ENCODE measurements at regions not wholly inside any gene's neighbourhood (a gene's known extent, or its start where the extent isn't known, plus 50 kb on each side); places are given as distances from the start of the nearest gene placed in this dataset.
"Not testable (repeated sequence)": the region's sequence is repeated elsewhere in the genome, so short reads cannot be mapped to it uniquely, and the experiment has no call there.

DNA sequence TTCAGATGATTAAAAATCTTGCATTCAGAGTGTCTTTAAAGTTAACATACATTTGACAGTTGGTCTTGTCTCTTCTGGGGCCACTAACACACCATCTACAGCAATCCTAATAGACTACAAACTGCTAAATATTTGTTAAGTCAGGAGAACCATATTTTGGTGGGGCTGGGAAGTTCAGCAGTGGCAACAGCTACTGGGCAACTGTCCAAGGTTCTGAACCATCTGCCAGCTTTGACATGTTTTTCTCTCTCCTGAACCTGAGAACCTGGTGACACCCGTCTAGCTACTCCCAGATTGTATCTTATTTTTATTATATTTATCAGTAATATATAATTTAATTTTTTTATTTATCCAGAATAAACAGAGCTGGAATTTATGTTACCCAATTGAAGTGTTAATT, 199.0 kb upstream of the DPYD start:
- DNase-seq (ENCODE audit: low read depth in 2 of 2), result no peak

DNA sequence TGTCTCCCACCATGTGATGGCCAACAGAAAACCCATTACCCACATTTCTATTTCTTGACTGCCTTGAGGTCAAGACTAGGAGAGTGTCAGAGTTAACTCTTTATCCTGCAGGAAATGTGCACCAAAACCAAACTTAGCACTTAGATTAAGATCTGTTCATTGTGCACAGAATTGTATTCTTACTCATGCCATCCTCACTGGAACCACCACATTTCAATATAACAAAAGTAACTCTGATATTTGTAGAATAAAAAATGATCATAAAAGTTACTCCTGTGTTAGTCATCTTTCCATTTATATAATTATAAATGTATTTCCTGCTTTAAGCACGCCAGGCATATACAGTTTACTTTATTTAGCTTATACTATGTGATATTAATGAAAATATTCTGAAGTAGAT, 193.0 kb upstream of the DPYD start:
- DNase-seq (ENCODE audit: low read depth in 2 of 2), result no peak

DNA sequence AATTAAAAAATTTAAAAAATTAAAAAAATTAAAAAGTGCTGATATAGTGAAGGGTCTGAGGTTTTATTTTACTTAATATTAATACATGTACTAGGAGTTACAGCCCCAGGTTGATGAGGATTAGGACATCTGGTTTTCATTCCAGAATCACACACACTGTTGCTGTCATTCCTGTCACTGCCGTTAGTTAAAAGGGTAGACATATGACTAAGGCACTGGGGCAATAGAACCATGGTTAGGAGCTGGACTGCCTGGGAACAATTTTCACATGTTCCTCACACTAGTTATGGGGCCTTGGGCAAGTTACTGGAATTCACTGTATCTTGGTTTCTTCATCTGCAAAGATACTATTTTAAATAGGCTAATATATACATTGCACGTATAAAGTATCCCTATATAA, 191.8 kb upstream of the DPYD start:
- no peak for DNase-seq (ENCODE audit: low read depth in 2 of 2)

DNA sequence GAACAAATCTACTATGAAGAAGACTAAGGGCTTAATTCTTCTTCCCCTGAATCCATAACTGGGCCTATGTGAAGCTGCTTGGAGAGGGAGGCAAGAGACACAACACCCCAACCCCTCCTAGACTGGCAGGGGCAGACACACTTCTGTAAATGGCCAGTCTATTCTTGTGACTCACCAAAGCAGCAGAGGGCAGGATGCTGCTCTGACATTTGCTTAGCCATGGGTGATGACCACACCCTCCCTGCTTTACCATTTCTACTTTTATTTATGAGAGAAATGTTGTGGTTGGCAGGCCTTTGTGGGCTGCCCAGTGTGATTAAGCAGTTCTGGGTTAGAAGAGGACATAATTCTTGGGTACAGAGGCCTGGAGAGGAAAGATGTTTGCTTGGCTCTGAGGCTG, 189.8 kb upstream of the DPYD start:
- no peak for DNase-seq (ENCODE audit: low read depth in 2 of 2)

DNA sequence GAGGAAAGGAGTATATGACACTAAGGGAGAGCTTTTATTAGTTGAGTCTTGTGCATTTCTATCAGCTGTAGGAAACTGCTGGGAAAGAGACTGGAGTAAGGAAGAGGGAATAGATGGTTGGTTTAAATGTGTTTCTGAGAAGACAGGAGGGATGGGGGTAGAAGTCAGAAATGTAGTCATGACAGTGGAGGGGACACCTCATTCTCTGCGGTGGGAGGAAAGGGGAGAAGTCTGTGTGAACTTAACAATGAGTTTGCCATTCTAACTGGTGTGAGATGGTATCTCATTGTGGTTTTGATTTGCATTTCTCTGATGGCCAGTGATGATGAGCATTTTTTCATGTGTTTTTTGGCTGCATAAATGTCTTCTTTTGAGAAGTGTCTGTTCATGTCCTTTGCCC, 187.5 kb upstream of the DPYD start:
- not testable (repeated sequence) for DNase-seq (ENCODE audit: low read depth in 2 of 2)

DNA sequence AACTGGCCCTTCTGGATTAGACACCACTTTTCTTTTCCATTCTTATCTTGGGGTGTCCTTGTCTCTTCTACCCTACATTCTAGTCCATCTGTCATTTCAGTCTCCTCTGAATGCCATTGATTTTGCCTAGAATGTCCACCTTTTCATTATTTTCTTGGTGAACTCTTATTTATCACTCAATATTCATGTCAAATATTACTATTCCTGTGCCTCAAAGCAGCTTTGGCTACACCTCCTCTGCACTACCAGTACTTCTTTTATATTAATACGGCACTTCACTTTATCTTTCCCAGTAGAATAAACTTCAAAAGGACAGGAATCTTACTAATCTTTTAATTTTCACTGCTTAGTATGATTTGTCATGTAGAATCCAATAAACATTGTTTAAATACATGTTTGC, 186.4 kb upstream of the DPYD start:
- DNase-seq (ENCODE audit: low read depth in 2 of 2), result no peak

DNA sequence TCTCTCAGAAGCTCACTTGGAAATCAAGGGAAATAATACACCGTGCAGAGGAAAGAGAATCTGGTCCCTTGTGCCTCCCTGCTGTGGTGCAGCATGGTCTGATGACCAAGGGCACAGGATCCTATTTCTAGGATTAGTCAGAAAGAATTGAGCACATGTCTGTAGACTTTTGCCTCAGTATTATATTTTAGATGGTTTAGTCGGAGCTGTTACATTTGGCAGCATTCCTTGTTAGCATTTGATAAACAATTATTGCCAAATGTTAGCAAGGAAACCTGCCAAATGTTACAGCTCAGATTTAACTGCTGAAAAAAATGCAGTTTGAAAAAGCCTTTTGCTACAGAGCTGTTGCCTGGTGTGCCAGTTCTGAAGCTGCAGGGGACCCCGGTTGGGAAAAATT, 183.5 kb upstream of the DPYD start:
- DNase-seq (ENCODE audit: low read depth in 2 of 2), result no peak

DNA sequence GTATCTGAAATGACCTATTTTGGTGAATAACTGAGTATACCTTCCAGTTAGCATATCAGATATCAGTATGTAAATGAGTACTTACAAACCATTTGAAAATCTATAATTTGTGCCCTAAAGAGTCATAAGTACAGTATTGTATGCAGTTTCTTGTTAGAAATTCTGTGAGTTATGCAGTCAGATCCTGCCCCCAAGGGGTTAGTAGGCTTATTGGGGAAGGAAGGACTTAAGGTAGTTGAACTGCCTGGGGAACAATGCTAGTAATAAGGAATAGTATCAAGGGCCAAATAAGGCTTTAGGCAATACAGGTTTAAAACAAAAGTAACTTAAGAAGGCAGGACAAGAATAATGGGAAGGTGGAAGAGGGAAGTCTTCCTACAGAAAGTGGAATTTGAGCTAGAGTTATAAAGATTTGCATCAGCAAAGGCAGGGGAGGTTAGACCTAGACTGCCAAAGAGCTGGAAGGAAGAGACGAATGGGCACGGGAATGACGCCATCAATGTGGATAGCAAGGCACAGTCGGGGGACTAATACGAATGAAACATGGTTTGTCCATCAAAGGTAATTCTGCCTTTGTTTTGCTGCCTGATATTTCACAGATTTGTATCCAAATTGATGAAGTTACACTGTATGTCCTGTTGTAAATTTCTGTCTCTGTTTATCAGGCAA, 182.9 kb upstream of the DPYD start:
- DNase-seq (ENCODE audit: low read depth in 2 of 2), result no peak

DNA sequence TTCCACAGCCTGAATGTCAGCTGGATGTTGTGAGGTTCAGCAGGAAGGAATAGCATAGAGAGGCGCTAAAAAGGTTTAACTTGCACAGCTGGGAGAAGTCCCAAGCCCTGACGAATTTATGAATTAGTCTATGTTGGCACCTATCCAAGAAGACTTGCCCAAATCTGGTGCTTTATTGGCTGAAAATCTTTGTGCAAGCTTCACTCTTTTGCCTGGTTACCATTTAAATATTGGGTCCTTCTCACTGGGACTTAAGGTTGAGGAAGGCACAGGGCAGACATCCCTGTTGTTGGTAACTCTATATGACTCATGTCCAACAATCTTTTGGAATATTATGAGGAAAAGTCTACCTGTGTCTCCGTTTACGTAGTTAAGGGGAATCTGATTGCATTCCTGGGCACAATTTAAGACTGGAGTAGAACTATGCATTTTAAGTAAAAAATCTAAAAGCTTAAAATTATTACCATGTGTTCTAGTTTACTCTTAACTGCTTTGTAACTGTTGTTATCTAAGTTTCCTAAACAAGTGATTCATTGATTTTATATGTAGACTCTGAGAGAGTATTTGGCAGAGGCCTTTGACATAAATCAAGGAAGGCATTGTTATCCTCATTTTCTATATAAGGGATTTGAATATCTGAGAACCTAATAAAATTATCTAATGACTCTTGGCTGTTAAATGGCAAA, 181.7 kb upstream of the DPYD start:
- no peak for DNase-seq (ENCODE audit: low read depth in 2 of 2)

DNA sequence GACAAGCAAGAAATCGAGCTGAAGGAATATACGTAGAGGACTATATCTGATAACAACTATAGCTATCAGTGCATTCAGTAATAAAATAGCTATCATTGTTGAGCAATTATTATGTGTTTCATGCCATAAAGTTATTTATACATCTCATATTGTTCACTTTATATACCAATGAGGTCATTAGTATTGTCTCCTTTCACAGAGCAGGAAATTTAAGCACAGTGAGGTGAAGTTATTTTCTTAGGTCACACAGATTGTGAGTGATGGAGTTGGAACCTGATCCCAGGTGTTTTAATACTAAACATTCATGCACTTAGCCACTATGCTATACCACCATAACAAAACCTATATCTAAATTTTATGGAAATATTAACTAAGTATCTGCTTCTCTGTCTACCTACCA, 180.5 kb upstream of the DPYD start:
- DNase-seq (ENCODE audit: low read depth in 2 of 2), result no peak

DNA sequence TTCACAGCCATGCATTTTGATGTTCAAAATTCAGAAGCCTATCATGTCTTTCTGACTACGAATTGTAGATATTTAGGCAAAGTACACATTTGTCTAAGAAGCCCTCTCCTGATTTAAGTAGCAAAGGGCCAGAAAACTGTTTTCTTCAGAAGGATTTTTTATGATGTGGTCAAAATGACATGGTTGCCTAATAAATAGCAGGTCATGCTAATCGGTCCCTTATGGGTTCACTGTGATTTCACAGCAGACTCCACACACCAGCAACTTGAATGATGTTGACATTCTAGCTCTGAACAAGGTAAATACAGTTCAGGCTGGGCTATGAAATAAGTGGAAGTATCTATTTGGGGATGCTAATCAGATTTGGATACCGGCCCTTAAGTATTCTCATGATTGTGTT, 178.7 kb upstream of the DPYD start:
- DNase-seq (ENCODE audit: low read depth in 2 of 2), result no peak

DNA sequence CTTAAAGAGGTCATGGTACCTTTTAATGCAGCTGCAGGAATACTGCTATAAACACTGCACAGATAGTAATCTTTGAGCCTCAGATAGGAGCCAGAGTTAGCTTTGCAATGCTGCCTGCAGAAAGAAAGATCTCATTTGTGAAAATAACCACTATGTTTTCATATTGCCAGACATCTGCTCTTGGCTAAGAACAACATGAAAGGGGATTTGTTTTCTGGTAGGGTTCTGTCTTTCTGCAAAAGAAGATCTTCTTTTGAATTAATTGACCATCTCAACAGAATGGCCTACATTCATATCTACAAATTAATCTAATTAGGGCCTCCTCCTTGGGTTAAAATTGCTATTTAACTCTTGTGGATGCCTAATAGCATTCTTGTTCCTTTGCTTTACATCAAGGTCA, 177.6 kb upstream of the DPYD start:
- DNase-seq (ENCODE audit: low read depth in 2 of 2), result no peak

DNA sequence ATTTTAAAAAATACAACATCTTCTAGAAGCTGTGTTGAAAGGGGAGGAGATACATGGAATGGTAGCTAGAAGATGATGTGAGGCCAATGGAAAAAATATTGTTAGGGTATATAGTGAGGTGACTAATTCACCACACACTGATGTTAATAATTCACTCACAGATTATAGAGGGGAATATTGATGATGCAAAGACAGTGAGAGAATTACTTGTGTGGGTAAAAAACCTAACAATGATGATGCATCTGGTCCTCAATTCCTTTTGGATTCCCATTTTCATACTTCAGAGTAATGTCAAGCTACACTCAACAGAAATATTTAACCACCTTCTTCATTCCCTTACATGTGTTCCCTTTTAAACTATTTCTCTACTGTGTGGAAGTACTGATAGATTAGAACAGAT, 169.5 kb upstream of the DPYD start:
- no peak for DNase-seq (ENCODE audit: low read depth in 2 of 2)

DNA sequence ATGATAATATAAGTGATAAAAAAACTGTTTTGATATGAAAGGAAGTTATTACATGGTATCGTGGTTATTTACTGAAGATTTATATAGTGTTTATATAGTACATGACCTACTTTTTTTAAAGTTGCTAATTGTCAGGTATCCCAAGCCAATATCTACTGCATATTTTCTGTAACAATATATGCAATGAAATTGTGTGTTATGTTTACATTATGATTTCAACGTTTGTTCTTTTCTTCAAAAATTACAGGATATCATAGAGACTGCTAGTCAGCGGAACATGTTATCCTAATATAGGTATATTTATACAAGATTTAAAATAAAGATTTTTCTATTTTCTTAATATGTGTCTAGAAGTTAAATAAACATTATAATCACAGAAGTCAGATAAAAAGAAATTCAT, 167.5 kb upstream of the DPYD start:
- DNase-seq (ENCODE audit: low read depth in 2 of 2), result no peak

DNA sequence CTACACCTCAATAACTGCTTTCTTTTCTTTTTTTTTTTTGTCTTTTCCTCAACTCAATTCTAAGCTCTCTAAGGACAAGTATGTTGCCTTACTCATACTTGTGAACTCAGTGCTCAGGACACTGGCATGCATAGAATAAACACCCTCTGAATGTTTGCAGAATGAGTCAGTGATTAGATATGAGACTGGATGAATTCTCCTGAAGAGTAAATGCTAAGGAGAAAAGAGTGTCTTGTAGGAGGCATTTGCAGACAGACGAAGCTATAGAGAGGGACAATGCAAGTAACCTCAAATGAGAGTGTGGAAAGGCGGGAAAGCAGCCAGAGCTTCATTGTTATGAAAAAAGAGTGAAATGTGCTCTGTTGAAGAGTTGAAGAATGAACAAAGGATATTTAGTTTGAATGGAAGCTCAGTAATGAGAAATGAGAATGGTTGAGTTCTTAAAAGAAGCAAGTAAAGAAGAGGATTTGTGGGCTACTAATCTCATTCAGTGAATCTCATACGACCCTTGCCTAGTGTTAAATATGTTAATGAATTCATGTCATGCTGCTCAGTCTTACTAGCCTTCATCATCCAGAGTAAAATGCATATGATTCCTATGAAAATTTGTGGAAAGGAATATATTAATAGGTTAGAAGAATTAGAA, 166.1 kb upstream of the DPYD start:
- no peak for DNase-seq (ENCODE audit: low read depth in 2 of 2)

DNA sequence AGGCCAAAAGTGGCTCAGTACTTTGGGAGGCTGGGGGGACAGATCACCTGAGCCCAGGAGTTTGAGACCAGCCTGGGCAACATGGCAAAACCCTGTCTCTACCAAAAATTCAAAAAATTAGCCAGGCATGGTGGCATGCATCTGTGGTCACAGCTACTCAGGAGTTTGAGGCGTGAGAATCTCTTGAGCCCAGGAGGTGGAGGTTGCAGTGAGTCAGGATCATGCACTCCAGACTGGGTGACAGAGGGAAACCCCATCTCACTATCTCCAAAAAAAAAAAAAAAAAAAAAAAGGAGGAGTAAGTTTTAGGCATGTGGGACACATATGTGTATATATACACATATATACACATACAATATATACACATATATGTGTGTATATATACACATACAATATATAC, 165.3 kb upstream of the DPYD start:
- no peak for DNase-seq (ENCODE audit: low read depth in 2 of 2)

DNA sequence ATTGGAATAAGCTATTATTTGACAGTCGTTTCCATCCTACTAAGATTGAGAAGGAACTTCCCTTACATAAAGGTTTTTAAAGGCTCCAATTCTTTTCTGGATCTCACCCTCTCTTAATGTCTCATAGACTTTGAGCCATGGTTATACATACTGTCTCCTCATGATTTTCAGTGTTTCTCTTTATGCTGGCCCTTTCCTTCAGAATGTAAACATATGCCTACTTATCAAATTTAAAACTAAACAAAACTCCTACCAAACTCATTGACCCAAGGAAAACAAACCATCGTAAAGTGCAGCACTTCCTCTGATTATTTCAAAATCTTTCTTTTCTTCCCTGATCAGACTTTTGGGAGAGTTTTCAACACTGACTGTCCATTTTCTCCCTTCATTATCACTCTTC, 163.4 kb upstream of the DPYD start:
- no peak for DNase-seq (ENCODE audit: low read depth in 2 of 2)

DNA sequence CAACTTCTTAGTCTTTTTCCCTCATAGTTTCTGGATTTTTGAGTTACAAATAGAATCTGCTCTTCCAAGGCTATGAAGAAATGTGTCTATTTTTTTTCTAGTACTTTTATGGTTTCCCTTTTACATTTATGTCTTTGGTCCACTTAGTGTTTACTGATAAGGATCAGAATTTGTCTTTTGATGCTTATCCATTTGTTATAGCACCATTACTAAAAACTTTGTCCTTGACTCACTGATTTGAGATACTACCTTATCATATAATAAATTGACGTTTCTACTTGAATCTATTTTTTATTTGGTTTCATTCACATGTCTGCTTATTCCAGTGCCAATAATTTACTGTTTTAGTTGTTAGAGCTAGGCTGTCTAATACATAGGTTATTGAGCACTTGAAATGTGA, 161.1 kb upstream of the DPYD start:
- no peak for DNase-seq (ENCODE audit: low read depth in 2 of 2)

DNA sequence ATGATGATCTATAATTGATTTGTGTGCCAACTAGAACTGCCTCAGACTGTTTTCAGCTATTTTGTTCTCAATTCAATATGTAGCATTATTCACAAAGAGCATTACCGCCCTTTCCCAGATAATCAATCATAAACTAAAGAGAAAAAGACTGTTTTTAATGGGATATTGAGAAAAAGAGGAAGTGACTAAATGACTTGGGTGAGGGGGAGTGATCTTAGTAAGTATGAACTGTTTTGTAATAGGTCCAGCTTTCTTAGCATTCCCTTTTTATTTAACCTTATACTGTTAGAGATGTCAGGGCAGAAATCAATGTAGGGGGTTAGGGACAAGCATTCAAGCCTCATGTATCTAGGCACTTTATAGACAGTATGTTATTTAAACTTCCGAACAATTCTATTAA, 157.8 kb upstream of the DPYD start:
- DNase-seq (ENCODE audit: low read depth in 2 of 2), result no peak

DNA sequence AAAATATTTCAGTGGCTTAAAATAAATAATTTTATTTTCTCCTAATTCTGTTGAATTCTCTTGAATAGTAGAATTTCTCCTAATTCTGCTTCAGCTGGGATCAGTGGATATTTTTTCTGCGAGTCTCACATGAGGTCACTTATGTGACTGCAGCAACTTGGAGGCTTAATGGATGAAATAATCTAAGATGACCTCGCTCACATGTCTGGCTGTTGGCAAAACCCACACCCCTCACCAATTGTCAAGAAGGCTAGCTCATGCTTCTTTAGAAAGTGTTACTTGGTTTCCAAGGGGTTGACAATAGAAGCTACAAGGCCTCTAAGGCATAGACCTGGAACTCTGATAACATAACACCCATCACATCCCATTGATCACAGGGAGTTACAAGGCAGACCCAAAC, 156.9 kb upstream of the DPYD start:
- DNase-seq (ENCODE audit: low read depth in 2 of 2), result no peak

DNA sequence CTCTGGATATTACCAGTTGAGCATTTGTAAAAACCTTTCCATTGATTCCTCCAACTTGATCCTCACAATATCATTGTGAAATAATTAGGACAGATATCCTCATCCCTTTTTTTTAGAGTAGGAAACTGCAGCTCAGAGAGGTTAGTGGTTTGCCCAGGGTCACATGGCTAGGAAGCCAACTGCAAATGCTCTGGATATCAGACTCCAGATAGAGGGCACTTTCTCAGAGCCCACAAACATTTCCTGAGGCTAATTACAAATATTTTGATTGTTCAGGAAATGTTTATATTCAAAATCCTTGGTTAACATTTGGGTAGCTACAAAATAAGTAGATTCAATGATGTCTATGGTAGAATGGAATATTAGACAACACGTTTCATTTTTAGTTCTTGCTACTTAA, 154.8 kb upstream of the DPYD start:
- DNase-seq (ENCODE audit: low read depth in 2 of 2), result no peak

DNA sequence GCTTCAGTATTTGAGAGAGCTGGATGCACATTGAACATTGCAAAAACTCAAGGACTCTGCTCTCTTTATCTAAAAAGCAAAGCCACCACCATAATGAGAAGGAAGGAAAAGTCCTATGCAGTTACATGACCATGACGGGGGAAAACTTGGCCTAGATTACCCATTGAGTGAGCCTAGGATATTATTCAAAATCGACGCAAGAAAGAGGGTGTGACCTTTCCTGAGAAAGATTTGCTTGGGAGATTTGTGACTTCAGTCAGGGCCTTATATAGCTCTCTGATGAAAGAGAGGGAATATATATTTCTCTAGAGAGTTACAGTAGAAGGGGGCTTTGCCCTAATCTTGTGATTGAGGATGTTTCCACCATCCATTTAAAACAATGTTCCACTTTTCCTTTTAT, 153.0 kb upstream of the DPYD start:
- no peak for DNase-seq (ENCODE audit: low read depth in 2 of 2)

DNA sequence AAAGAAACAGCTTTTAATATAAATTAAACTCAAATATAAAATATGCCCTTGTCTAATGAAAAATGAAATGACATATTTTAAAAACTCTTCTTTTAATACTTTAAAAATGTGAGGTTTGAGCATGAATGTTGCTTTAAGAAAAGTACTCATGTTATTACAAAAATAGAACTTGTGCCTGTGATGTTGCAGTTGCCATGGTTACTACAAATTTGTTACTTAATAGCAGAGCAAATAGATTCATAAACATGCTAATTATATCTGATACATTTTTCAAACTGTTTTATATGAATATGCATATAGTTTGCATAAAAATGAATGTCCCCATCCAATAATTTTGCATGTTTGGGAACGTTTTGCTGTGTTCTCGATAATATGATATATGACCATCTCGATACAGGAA, 152.3 kb upstream of the DPYD start:
- DNase-seq (ENCODE audit: low read depth in 2 of 2), result no peak

DNA sequence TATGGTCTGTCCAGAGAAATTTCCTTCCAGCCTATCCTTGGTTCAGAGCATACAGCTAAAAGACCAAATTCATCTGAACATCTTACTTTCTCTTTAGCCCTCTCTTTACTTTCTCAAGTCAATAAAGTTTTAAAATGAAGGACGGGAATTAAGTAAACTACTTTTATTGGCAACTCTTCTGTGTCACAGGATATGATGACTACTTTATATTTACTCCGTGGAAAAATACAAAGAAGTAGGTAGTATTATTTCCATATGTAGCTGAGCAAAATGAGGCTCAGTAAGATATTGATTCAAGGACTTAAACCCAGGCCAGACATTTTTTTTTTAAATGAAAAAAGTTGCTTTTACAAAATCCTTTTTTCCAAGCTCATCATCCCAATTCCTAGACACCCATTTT, 151.2 kb upstream of the DPYD start:
- no peak for DNase-seq (ENCODE audit: low read depth in 2 of 2)

Data from stimulated activated CD4-positive, alpha-beta T cell treated with anti-CD3 and anti-CD28 coated beads, Interleukin-1b, Interleukin-23, amount 100 ng/mL, for 1 hour (primary cell).